ENCODE measurements at regions not wholly inside any gene's neighbourhood (a gene's known extent, or its start where the extent isn't known, plus 50 kb on each side); places are given as distances from the start of the nearest gene placed in this dataset.

DNA sequence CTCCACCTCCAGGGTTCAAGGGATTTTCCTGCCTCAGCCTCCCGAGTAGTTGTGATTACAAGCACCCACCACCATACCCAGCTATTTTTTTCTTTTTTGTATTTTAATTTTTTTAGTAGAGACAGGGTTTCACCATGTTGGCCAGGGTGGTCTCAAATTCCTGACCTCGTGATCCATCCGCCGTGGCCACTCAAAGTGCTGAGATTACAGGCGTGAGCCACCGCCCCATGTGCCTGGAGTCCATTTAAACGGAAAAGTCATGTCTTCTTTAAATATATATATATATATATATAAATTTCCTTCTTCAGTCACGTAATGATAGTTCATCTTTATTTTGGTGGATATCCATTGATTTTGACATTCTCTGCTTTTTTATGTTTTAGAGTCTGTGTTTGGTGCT is 264.0 kb upstream of the PITX2 start:
- no peak overlapping the region for H3K4me3 ChIP-seq (ENCODE audit: low read depth in 1 of 2, low read length in 2 of 2)
- H3K27me3 ChIP-seq (ENCODE audit: control insufficient read depth in 1 of 2, insufficient read depth in 2 of 2, low read length in 2 of 2) = no peaks in the 10 kb centered on the region
- no peaks in the 10 kb centered on the region for H3K9me3 ChIP-seq (ENCODE audit: control insufficient read depth in 2 of 2, insufficient read depth in 1 of 2, low read depth in 1 of 2, low read length in 1 of 2)
- H3K27ac ChIP-seq (ENCODE audit: low read depth in 2 of 2, low read length in 1 of 2) = no peak overlapping the region
- 90 to 91% methylated on average over 8 of the region's 8 CpGs for WGBS, 2 donors
- no peaks in the 10 kb centered on the region for H3K4me1 ChIP-seq (ENCODE audit: control insufficient read depth in 2 of 2, insufficient read depth in 2 of 2, low read length in 1 of 2)
- no peaks in the 10 kb centered on the region for H3K36me3 ChIP-seq (ENCODE audit: control insufficient read depth in 2 of 2, insufficient read depth in 2 of 2, low read length in 1 of 2)

DNA sequence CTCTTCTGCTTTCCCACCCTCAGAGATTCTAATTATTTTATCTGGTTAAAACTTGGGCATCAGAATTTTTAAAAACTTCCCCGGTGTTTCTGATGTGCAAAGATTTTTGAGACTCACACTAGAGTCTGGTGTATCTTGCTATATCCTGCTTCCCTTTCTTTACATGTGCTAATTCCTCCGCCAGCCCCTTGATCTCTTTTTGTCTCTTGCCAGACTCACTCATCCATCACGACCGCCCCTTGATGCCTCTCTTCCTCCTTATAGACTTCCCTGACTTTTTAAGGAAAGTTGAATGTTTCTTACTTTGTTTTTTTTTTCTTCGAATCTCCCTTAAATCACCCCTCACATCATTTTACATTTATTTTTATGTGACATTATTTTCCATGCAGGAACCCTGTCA is 274.9 kb upstream of the PITX2 start:
- H3K36me3 ChIP-seq (ENCODE audit: control insufficient read depth in 2 of 2, insufficient read depth in 2 of 2, low read length in 1 of 2) = no peaks in the 10 kb centered on the region
- no peaks in the 10 kb centered on the region for H3K4me1 ChIP-seq (ENCODE audit: control insufficient read depth in 2 of 2, insufficient read depth in 2 of 2, low read length in 1 of 2)
- H3K9me3 ChIP-seq (ENCODE audit: control insufficient read depth in 2 of 2, insufficient read depth in 1 of 2, low read depth in 1 of 2, low read length in 1 of 2) = no peaks in the 10 kb centered on the region
- no peak overlapping the region for H3K4me3 ChIP-seq (ENCODE audit: low read depth in 1 of 2, low read length in 2 of 2)
- H3K27ac ChIP-seq (ENCODE audit: low read depth in 2 of 2, low read length in 1 of 2) = no peak overlapping the region
- no peaks in the 10 kb centered on the region for H3K27me3 ChIP-seq (ENCODE audit: control insufficient read depth in 1 of 2, insufficient read depth in 2 of 2, low read length in 2 of 2)
- 41 to 45% methylated on average over 5 of the region's 5 CpGs for WGBS, 2 donors

DNA sequence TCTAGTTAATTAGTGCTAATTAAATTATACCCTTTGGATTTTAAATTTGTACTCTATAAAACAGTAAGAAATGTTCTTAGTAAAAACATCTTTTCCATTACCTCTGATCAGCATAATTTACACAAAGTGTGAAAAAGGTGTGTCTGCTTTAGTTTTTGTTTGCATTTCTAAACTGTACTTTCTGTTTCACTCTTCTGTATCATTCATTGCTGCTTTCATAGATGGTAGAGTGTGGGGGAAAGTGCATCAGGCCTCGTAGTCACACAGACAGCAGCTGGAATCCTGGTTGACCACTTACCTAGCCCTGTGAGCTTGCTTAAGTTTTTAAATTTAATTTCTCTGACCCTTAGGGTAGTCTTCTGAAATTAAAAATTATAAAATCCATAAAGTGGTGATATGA is 275.4 kb upstream of the PITX2 start:
- Histone ChIP-seq H3K27me3 (ENCODE audit: control insufficient read depth in 1 of 2, insufficient read depth in 2 of 2, low read length in 2 of 2) (no peaks in the 10 kb centered on the region), H3K4me3 (ENCODE audit: low read depth in 1 of 2, low read length in 2 of 2) (no peak overlapping the region), H3K36me3 (ENCODE audit: control insufficient read depth in 2 of 2, insufficient read depth in 2 of 2, low read length in 1 of 2) (no peaks in the 10 kb centered on the region), H3K9me3 (ENCODE audit: control insufficient read depth in 2 of 2, insufficient read depth in 1 of 2, low read depth in 1 of 2, low read length in 1 of 2) (no peaks in the 10 kb centered on the region), H3K4me1 (ENCODE audit: control insufficient read depth in 2 of 2, insufficient read depth in 2 of 2, low read length in 1 of 2) (no peaks in the 10 kb centered on the region), H3K27ac (ENCODE audit: low read depth in 2 of 2, low read length in 1 of 2) (no peak overlapping the region)
- 52% methylated on average over 1 of the region's 1 CpG for WGBS, 2 donors

DNA sequence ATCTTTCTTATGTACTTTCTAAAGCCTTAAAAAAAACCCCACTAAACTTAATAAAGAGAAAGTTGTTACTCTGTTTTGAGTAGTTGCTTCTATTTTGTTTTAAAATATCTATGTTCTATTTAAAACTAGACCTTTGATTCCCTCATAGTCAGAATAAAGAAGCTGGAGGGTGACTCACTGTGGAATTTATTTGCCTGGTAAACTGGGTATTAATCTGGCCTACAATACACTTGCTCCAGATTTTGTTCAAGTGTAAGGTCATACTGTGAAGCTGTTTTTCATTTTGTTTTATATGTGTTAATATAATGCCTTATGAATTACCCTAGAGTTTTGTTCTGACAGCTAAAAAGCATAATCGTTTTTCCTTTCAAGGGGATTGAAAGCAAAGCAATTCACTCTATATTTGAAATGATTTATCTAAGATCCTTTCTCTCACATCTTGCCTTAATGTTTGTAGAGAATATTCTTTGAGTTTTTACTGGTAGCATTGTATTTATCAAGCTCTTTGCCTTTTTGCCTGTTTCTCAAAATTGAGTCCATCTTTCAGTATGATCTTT is 277.4 kb upstream of the PITX2 start:
- no peaks in the 10 kb centered on the region for H3K36me3 ChIP-seq (ENCODE audit: control insufficient read depth in 2 of 2, insufficient read depth in 2 of 2, low read length in 1 of 2)
- H3K27ac ChIP-seq (ENCODE audit: low read depth in 2 of 2, low read length in 1 of 2) = no peak overlapping the region
- H3K4me1 ChIP-seq (ENCODE audit: control insufficient read depth in 2 of 2, insufficient read depth in 2 of 2, low read length in 1 of 2) = no peaks in the 10 kb centered on the region
- H3K9me3 ChIP-seq (ENCODE audit: control insufficient read depth in 2 of 2, insufficient read depth in 1 of 2, low read depth in 1 of 2, low read length in 1 of 2) = no peaks in the 10 kb centered on the region
- H3K27me3 ChIP-seq (ENCODE audit: control insufficient read depth in 1 of 2, insufficient read depth in 2 of 2, low read length in 2 of 2) = no peaks in the 10 kb centered on the region
- 29 to 42% methylated on average over 1 of the region's 1 CpG for WGBS, 2 donors
- H3K4me3 ChIP-seq (ENCODE audit: low read depth in 1 of 2, low read length in 2 of 2) = no peak overlapping the region

DNA sequence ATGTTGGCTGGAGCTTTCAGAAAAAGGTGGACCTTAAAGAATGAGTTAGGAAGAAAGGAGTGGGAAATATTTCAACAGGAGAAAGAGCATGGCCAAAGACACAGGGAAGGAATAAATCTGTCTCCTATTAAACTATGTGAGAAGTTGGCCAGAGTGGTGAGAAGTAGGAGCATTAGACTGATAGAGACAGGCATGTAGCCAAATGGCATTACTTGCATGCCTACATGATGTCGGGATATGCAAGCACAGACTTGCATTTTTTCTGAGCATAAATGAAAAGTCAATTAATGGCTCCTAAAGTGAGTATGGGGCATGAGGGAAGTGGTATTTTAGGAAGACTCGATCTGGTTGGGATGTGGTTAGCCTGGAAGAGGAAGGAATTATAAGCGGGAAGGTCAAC is 279.6 kb upstream of the PITX2 start:
- 50 to 55% methylated on average over 3 of the region's 3 CpGs for WGBS, 2 donors
- Histone ChIP-seq H3K4me3 (ENCODE audit: low read depth in 1 of 2, low read length in 2 of 2) (no peak overlapping the region), H3K9me3 (ENCODE audit: control insufficient read depth in 2 of 2, insufficient read depth in 1 of 2, low read depth in 1 of 2, low read length in 1 of 2) (no peaks in the 10 kb centered on the region), H3K36me3 (ENCODE audit: control insufficient read depth in 2 of 2, insufficient read depth in 2 of 2, low read length in 1 of 2) (no peaks in the 10 kb centered on the region), H3K4me1 (ENCODE audit: control insufficient read depth in 2 of 2, insufficient read depth in 2 of 2, low read length in 1 of 2) (no peaks in the 10 kb centered on the region), H3K27me3 (ENCODE audit: control insufficient read depth in 1 of 2, insufficient read depth in 2 of 2, low read length in 2 of 2) (no peaks in the 10 kb centered on the region), H3K27ac (ENCODE audit: low read depth in 2 of 2, low read length in 1 of 2) (no peak overlapping the region)

DNA sequence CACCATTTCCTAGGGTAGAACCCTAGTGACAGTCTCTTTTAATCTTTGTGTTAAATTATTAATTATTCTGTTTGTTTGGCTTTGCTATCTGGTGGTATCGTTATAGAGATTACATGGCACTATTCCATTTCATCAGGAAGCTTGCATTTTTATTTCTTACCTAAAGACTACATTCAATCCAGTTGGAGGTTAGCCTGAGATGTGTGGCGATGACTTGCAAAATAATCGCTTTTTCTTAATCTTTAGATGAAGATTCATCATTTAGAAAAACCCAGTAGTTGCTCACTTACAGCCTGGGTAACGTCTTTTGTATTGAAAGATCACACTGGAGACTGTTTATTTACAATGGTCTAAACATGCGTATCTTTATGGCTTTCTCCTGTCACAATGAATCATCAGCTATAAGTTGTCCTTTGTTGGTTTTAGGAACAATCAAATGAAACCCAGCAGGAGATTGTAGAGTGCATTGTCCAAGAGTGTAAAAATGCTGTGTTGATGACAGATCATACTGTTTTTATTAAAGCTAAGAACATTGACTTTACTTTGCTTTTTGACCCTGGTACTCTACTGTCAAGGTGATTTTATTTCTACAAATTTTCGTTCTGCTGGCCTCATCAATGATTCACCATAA is 281.7 kb upstream of the PITX2 start:
- no peak overlapping the region for H3K4me3 ChIP-seq (ENCODE audit: low read depth in 1 of 2, low read length in 2 of 2)
- H3K36me3 ChIP-seq (ENCODE audit: control insufficient read depth in 2 of 2, insufficient read depth in 2 of 2, low read length in 1 of 2) = no peaks in the 10 kb centered on the region
- no peaks in the 10 kb centered on the region for H3K27me3 ChIP-seq (ENCODE audit: control insufficient read depth in 1 of 2, insufficient read depth in 2 of 2, low read length in 2 of 2)
- H3K9me3 ChIP-seq (ENCODE audit: control insufficient read depth in 2 of 2, insufficient read depth in 1 of 2, low read depth in 1 of 2, low read length in 1 of 2) = no peaks in the 10 kb centered on the region
- H3K27ac ChIP-seq (ENCODE audit: low read depth in 2 of 2, low read length in 1 of 2) = no peak overlapping the region
- no peaks in the 10 kb centered on the region for H3K4me1 ChIP-seq (ENCODE audit: control insufficient read depth in 2 of 2, insufficient read depth in 2 of 2, low read length in 1 of 2)
- 40 to 46% methylated on average over 6 of the region's 6 CpGs for WGBS, 2 donors

DNA sequence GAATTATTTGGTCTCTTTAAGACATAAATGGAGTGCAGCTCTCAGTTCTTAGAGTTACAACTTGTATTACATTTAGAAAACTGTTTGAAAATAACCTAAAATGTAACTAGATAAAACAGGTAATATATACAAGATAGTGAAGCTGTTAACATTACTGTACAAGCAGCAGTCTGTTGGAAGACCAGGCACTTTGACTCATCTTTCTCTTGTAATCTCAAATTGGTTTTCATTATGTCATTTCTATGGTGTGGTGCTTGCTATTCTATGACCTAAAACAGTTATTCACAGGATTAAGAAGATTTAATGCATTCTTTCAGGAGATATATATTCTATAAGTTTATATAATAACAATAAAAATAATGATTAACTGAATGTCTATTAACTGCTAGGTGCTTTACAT is 282.5 kb upstream of the PITX2 start:
- Histone ChIP-seq H3K27ac (ENCODE audit: low read depth in 2 of 2, low read length in 1 of 2) (no peak overlapping the region), H3K9me3 (ENCODE audit: control insufficient read depth in 2 of 2, insufficient read depth in 1 of 2, low read depth in 1 of 2, low read length in 1 of 2) (no peaks in the 10 kb centered on the region), H3K36me3 (ENCODE audit: control insufficient read depth in 2 of 2, insufficient read depth in 2 of 2, low read length in 1 of 2) (no peaks in the 10 kb centered on the region), H3K4me1 (ENCODE audit: control insufficient read depth in 2 of 2, insufficient read depth in 2 of 2, low read length in 1 of 2) (no peaks in the 10 kb centered on the region), H3K4me3 (ENCODE audit: low read depth in 1 of 2, low read length in 2 of 2) (no peak overlapping the region), H3K27me3 (ENCODE audit: control insufficient read depth in 1 of 2, insufficient read depth in 2 of 2, low read length in 2 of 2) (no peaks in the 10 kb centered on the region)

DNA sequence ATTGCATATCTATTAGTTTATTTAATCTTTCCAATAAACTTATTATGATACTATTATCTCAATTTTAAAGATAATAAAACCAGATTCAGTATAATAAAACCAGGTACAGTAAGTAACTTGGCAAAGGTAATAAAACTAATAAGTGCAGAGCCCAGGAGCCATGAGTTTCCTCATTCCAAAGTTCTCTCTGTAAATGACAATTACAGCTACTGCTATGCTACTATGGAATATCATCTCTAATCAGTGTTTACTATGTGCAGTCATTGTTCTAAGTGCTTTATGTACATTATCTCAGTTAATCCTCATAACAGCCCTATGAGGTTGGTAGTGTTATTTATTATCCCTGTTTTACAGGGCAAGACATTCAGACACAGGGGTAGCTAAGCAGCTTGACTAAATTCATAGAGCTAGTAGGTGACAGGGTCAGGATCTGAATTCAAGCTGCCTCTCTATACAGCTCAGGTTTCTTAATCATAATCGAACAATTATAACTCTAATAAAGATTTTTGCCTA is 285.0 kb upstream of the PITX2 start:
- Histone ChIP-seq H3K4me1 (ENCODE audit: control insufficient read depth in 2 of 2, insufficient read depth in 2 of 2, low read length in 1 of 2) (no peaks in the 10 kb centered on the region), H3K9me3 (ENCODE audit: control insufficient read depth in 2 of 2, insufficient read depth in 1 of 2, low read depth in 1 of 2, low read length in 1 of 2) (no peaks in the 10 kb centered on the region), H3K4me3 (ENCODE audit: low read depth in 1 of 2, low read length in 2 of 2) (no peak overlapping the region), H3K36me3 (ENCODE audit: control insufficient read depth in 2 of 2, insufficient read depth in 2 of 2, low read length in 1 of 2) (no peaks in the 10 kb centered on the region), H3K27me3 (ENCODE audit: control insufficient read depth in 1 of 2, insufficient read depth in 2 of 2, low read length in 2 of 2) (no peaks in the 10 kb centered on the region), H3K27ac (ENCODE audit: low read depth in 2 of 2, low read length in 1 of 2) (no peak overlapping the region)
- 87 to 88% methylated on average over 1 of the region's 1 CpG for WGBS, 2 donors

DNA sequence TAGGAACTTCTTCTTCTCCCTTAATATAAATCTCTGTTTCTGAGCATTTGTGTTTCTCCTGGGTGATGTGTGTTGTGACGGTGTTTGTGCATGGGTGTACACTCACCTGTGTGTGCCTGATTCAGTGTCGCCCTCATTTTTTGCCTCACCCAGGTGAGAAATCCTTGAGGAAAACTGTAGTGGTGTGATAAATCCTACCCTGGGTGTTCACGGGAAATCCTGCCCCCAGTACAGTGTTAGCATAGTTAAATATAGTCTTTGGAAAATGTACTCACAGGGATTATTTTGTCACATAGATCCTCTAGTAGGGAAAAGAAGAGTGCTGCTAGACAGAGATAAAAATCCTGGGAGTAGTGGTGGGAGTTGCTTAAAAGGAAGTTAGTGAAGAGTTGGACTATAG is 291.9 kb upstream of the PITX2 start:
- Histone ChIP-seq H3K4me3 (ENCODE audit: low read depth in 1 of 2, low read length in 2 of 2) (no peak overlapping the region), H3K36me3 (ENCODE audit: control insufficient read depth in 2 of 2, insufficient read depth in 2 of 2, low read length in 1 of 2) (no peaks in the 10 kb centered on the region), H3K27ac (ENCODE audit: low read depth in 2 of 2, low read length in 1 of 2) (no peak overlapping the region), H3K9me3 (ENCODE audit: control insufficient read depth in 2 of 2, insufficient read depth in 1 of 2, low read depth in 1 of 2, low read length in 1 of 2) (no peaks in the 10 kb centered on the region), H3K27me3 (ENCODE audit: control insufficient read depth in 1 of 2, insufficient read depth in 2 of 2, low read length in 2 of 2) (no peaks in the 10 kb centered on the region), H3K4me1 (ENCODE audit: control insufficient read depth in 2 of 2, insufficient read depth in 2 of 2, low read length in 1 of 2) (no peaks in the 10 kb centered on the region)
- WGBS, 2 donors = 86 to 88% methylated on average over 3 of the region's 3 CpGs

DNA sequence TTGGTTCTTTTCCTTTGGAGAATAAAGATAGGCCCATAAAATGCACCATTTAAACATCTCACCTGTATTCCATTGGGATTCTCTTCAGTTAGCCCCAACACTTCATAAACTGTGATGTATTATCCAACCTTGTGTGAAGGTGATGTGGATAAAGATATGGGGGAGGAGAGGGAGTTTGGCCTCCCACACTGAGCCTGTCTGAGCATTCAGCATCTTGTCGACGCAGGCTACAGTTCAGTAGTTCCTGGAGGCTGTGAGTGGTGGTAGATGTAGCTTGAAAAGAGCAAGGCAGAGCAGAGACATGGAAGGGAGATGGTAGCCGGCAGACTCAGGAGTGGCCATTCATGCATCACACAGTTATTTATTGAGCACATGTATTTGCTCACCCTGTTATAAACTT is 292.4 kb upstream of the PITX2 start:
- 55 to 59% methylated on average over 3 of the region's 3 CpGs for WGBS, 2 donors
- no peaks in the 10 kb centered on the region for H3K27me3 ChIP-seq (ENCODE audit: control insufficient read depth in 1 of 2, insufficient read depth in 2 of 2, low read length in 2 of 2)

More for the DNA sequence above, 292.4 kb upstream of the PITX2 start:
- Histone ChIP-seq H3K9me3 (ENCODE audit: control insufficient read depth in 2 of 2, insufficient read depth in 1 of 2, low read depth in 1 of 2, low read length in 1 of 2) (no peaks in the 10 kb centered on the region), H3K4me1 (ENCODE audit: control insufficient read depth in 2 of 2, insufficient read depth in 2 of 2, low read length in 1 of 2) (no peaks in the 10 kb centered on the region), H3K4me3 (ENCODE audit: low read depth in 1 of 2, low read length in 2 of 2) (no peak overlapping the region), H3K36me3 (ENCODE audit: control insufficient read depth in 2 of 2, insufficient read depth in 2 of 2, low read length in 1 of 2) (no peaks in the 10 kb centered on the region), H3K27ac (ENCODE audit: low read depth in 2 of 2, low read length in 1 of 2) (no peak overlapping the region)
